ENCODE measurements at regions not wholly inside any gene's neighbourhood (a gene's known extent, or its start where the extent isn't known, plus 50 kb on each side); places are given as distances from the start of the nearest gene placed in this dataset.

DNA sequence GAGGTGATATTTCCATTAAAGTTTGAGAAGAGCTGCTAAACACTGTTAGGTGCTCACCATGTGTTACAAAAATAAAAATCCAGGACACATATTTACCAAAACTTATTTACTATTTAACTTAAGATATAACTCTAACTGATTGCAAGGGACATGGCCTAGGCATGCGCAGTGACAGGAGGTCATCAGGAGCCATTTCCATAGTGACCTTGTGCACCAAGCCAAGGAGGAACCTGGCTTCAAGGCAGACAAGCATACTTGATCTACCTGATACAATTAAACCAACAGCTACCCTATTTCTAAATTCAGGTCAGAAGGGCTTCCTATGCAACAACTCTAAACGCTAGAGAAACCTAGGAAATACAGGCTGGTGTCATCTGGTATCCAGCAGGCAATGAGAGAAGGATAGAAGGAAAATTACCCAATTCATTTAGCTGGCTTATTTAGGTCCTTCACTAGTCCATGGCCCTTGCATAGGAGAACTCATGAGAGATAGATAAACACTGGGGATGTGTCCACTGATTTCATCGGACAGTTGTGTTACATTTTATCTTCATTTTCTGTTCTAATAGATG, 134.4 kb downstream of the FOXB1 start:
- no peak for DNase-seq

DNA sequence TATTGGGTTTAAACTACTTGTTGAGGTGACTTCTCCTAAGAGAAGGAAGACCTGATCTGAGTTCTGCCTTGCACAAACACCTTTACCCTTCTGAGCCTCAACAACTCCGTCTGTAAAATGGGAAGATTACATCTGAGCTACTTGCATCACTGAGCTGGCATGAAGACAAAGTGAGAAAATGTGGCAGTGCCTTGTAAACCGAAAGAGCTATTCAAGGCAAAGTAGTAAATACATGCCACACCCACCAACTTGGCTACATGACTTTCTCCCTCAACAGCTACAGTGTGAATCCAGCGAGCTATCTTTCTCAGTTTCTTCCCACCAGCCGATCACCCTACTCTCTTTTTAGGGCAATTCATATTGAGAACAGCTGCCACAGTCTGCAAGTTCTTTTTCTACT, 148.3 kb downstream of the FOXB1 start:
- DNase-seq: no peak

DNA sequence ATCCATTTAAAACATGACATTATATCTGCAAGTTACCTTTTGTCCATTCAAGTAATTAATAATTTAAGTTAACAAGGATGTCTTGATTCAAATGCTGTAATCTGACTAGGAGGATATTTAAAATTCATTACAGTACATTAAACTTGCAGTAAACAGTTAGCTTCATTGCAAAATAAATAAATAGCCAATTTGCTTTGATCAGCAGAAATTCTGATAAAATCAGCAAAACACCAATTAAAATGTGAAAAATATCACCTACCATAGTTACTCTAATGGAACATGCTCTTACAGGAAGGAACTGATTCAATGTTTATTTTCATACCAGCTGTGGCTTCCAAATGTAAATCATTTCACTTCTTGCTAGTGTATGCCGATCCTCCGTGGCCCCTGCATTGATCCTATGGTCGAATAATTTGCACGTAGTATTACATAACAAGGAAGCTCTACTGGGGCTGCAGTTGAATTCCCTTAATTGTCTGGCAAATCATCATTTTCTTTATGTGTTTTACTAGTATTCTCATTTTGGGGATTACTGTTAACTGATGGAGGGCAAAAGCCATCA, 150.7 kb downstream of the FOXB1 start:
- no peak for DNase-seq

DNA sequence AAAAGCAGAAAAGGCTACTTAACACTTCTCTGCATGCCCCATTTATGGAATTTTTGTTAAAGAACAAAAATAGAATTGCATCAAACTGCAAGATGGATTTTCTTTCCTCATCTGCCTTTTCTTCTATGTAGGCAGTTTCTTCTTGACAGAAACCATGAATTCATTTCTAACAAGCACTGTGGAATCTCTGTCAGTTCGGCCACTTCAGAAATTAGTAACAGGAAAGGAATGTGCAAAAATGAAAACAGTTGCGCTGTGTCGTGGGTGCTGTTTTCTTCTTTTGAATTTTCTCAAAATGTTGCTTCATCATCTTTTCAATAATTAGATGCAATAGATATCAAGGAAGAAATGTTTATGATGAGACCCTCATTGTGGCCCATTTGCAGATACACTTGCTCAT, 151.6 kb downstream of the FOXB1 start:
- no peak for DNase-seq

DNA sequence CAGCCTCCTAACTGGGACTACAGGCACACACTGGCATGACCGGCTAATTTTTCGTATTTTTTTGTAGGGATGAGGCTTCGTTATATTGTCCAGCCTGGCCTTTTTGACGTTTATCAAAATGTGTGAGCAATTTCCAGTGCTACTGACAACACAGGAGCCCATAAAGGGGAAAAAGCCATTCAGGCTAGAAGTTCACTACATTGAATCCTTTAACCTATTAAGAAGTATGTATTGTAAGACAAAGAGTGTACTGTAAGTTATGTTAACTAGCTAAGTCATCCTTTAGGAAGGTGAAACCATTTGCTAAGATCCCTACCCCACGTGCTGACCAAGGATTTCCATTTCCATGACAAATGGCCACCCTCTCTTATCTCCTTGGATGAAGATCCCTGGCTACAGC, 156.8 kb downstream of the FOXB1 start:
- DNase-seq: no peak

DNA sequence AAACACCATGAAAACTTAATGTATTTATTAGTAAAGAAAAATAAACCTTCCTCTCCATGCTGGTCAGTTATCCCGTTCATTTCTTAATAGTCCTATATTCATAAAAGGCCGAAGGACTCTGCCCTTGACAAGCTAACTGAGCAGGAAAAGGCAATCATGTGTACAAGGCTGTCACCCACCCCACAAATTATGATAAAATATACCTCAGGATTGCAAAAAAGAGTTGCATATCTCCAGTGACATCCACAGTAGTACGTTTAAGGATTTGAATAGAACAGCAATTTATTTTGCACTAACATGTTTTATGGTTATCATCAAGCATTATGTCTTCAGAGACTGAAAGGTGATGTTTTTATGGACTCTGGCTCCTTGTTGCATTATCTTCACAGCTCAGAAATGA, 157.6 kb downstream of the FOXB1 start:
- DNase-seq: no peak

DNA sequence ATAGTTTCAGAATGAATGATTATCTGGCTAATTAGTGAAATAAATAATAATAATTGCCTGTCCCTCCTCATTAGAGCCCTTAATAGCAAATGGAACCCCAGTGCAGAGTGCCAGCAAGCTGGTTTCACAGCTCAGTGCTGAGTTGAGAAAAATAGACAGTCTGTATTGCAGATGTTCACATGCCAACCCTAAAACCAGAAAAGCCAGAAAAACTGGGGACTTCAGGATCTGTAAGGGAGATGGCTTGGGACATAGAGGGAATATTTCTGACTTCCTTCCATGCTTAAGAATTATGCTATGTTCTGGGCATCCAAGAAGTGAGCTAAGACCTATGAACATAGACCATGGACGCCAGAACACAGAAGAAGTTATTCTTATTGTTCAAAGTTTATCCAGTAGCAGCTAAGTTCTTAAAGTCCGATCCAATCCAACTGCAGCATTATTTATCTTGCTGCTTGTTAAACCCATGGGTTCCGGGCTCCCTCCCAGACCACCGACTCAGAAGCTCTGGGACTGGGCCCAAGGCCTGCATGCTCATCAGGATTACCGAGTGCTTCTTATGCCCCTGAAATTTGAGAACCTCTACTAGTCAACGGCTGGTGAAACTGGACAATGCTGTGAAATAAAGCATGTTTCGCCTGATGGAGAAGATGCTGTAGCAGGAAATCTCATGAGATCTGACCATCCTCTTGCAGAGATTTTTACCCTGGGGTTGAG, 158.3 kb downstream of the FOXB1 start:
- DNase-seq: no peak

DNA sequence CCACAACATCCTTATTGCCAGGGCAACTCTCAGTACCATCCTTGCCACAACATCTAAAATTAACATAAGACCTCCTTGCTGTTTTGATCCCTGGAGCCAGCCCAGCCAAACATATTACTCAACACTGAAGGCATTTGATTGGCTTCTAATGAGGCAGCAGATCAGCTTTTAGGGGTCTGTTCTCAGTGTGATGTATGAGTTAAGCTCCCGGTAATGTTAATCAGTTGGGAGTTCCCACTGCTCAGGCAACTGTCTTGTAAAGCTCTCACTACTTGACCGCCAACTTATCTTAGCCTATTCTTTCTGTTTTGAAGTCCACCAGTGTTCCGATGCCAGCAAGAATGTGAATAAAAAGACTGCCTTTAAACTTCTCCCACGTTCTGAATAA, 158.9 kb downstream of the FOXB1 start:
- no peak for DNase-seq

DNA sequence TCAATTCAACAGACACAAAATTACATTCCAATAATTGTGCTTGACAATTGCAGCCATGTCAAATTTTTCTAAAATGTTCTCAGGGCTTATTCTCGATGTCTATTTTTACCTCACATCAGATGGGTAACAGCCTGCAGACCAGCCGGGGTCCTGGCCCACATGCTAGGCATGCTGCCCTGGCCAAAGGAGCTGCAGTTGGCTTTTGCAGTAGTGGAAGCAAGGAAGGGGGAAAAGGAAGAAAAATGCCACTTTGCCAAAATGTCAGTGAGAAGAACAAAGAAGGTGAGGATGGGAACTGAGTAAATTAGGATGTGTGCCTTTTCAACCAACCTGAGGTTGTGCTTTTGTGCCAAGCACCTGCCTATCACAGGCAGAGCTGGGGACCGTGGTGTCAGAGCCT, 161.0 kb downstream of the FOXB1 start:
- DNase-seq: no peak

DNA sequence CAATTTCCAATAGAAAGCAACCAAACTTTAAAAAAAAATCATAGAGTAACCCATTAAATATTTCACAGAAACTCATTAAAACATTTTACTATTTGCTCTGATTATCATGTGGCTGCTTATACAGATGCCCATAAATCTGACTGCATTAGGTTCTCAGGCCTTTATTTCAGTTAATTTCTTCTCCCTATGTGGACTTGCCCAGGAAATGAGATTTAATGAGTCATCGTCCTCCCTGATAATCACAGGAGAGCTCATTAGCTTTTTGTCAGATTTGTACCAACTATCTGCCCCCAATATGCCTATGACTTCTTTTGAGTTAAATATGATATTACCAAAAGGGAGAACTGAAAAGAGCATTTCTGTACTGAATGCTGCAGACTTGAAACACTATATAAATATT, 168.0 kb downstream of the FOXB1 start:
- DNase-seq: no peak

DNA sequence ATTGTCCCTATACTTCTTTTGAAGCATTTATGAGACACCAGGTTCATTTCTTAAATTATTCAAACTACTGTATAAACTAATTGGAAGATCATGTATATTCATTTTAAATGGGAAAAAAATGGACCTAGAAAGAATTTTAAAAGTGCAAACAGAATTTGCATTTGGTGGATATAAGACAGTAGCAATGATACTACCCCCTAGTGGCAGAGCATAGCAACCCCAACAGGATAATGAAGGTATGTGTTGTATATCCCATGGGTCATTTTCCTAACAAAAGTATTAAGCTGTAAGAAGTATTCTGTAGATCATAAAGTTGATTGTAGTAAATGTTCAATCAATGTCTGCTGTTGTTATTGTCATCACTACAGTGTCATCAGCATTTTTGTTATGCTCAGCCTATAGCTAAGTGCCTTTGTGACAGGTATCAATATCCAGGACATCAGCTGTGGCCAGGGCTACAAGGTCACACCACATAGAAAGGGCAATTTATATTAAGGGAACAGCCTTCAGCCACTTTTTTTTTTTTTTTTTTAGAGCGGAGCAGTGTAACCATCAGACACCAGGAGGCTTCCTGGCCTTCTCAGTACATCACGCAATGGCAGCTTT, 175.8 kb downstream of the FOXB1 start:
- DNase-seq: peak in 1 of 2 experiments; percentile 45

DNA sequence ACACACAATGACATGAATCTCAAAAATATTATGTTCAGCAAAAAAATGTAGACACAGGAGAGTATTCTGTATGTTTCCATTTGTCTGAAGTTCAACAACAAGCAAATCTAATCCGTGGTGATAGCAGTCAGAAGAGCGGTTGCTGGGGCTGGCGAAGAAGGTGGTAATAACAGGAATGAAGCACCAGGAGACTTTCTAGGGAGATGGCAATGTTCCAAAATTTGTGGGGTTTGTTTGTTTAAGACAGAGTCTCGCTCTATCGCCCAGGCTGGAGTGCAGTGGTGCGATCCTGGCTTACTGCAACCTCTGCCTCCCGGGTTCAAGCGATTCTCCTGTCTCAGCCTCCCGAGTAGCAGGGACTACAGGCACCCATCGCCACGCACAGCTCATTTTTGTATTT, 177.8 kb downstream of the FOXB1 start:
- DNase-seq: peak in 1 of 2 experiments; percentile 16

DNA sequence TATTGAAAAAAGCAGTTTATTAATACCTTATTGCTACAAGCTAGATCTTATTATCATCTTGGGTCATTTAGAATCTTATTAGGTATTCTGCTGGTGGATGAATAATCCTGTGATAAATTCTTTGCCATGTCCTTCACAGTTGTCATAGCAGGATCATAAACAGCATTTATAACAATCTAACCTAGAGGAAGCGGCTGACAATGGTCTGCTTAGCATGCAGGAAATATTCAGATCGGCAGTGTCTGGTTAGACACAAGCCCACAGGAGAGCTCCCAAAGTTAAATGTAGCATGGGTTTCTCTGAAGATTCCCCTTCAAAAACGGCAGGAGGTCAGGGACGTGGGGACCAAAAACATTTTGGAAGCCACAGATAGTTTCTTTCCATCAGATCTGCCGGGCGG, 179.3 kb downstream of the FOXB1 start:
- DNase-seq: no peak

DNA sequence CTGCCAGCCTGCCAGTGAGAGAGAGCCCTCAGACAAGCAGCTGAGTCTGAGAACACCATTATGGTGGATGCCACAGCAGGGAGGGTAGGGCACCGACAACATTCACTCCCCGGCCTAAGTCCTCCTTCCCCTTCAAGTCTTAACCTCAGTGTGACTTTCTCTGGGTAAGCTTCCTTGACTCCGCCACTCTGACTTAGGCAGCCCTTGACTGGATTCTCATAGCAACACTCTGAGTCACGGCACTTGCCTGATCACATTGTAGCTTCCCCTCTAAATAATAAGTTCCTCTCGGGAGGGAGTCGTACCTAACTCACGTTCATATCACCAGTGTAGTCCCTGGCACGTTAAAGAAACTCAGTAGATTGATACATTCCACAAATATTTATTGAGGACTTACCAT, 180.5 kb downstream of the FOXB1 start:
- DNase-seq: no peak

DNA sequence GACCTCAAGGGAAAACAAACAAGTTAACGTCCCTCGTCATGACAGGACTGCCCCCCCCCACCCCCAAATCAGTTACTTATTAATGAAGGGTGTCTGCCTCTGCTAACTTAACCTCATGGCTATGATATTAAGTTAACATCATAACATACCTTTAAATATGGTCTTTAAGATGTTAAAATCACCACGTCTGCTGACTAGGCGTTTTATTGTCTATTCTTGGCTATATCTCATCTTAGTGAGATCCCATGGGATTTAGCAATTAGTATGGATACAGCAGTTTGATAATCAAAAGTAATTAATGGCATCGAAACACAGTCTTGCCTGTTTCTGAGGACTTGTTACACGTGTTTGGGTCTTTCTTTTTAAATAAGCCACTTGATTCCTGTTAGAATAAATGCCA, 186.9 kb downstream of the FOXB1 start:
- no peak for DNase-seq

DNA sequence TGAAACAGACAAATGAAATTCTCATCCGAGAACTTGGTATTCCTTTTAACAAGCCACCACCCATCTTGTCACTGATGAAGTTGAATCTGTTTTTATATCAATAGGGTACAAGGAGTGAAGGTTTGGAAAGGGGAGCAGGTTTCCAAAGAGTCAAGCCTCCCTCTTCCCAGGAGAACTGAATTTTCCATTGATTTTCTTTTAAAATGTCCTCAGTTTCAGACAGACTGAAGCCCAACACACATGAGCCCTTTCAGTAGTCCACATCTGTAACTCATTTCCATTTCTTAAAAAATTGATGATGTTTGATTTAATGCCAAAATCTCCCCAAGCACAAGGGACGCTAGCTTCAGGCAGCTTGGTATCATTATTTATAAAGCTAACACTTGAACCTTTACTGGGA, 187.7 kb downstream of the FOXB1 start:
- DNase-seq: no peak

DNA sequence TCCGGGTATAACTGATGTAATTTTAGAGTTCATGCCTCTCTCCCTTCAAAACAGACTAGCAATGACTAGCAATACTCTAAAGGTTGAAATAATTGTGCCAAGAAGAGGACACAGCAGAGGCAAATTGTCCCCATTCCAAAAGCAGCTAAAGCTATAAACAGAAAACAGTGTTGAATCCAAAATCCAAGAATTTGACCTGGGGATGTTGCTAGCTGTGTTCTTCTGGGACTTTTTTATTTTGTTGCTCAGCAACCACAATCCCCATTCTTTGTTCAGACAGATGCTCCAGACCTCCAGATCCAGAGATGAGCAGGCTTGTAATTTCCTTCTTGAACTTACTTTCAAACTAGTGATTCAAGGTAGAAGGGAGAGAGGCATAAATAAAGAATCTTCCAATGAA, 191.5 kb downstream of the FOXB1 start:
- no peak for DNase-seq

DNA sequence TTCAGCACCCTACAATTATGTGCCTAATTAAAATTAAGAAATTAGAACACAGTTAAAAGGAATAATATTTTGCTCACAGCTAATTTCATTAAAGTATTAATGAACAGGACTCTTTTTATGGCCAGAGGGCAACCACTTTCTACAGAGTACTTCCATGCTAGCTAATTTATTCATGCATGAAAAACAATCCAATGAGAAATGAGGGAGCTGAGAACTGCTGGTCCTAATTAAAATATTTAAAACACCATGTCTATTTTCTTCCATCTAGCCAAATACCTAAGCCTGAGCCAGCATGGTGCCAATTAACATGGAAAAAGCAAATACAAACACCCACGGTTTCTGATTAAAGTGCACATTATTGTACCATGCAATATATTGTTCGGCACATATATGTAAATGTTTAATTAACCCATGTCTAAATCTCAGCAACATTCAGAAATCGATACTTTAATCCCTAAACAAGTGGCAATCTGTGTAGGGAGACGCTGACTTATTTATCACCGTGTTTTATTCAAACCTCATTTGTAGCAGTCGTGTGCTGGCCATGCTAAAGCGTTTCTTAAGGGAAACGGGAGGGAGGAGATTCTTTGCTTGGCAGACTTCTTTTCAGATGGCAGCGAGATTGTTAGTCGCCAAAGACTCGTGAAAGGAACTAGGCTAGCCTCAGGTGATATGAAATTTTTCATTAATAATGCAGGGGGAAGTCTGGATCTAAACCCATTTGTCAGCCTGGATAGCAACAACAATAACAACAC, 193.5 kb downstream of the ANXA2 start:
- peak in 1 of 2 experiments; percentile 11 for DNase-seq

DNA sequence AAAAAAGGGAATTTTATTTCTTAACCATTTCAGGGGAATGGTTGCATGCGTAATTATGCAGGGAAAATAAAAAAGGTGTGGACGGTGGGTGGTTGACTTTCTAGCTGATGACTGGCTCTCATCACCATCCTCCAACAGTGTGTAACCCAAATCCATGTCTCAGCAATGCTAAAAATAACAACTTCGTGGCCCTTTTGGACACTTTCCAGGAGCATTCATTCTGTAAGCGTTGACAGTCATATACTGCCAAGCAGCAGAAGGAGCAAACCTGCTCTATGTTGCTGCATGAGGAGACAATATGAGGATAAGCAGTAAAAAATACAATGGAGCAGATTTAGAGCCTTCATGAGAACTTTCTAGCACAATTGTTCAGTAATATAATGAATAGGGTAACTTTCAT, 189.1 kb downstream of the ANXA2 start:
- peak; percentile 84 to 92 for DNase-seq

DNA sequence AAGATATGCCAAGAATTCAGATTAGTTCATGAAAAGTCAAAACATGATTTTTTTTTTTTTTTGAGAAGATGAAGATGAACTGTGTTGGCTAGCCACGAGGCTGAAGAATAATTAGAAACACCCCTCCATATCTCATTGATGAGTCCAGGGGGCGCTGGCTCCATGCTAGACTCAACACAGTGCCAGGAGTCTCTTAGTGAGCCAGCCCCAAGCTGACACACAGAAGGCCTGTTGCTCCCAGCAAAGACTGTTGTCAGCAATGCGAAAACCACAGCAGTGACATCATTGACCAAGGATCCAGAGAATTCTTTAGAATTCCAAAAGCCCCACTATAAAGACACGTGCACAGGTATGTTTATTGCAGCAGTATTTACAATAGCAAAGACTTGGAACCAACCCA, 185.2 kb downstream of the ANXA2 start:
- DNase-seq: no peak

DNA sequence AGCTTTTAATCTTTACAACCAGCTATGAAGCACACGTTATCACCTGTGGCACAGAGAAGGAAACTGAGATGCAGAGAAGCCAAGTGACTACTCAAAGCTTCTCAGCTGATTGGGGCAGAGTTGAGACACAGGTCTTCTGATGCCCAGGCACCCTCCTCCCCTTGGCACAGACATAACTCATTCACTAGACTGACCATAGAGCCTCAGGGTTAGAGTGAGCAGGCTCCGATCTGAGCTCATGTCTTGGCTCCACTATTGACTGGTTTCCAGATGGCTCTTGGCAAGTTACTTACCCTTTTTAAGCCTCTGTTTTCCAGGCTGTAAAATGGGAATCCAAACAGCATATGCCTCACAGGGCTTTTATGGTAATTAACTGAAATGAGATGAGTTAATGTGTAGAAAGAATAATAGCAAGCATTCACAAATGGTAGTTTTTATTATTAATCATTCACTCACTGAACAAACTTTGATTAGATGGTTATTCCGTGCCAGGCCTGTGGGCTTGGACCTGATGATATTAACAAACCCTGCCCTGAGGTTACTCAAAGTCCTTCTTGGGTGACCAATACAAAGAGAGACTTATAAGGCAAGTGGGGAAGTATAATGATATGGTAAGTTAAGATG, 184.3 kb downstream of the ANXA2 start:
- no peak for DNase-seq

DNA sequence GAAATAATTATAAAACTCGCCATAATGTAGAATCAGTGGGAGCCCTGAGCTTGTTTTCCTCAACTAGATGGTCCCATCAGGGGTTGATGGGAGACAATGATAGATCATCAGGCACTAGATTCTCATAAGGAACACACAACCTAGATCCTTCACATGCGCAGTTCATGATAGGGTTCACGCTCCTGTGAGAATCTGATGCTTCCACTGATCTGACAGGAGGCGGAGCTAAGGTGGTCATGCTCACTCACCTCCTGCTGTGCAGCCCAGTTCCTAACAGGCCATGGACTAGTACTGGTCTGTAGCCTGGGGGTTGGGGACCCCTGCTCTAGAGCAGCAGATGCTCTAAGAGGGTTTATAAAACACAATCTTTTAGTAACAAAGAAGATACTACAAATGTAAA, 183.6 kb downstream of the ANXA2 start:
- no peak for DNase-seq
